Keratinocyte (primary cell): ENCODE measurements at regions not wholly inside any gene's neighbourhood (a gene's known extent, or its start where the extent isn't known, plus 50 kb on each side); places are given as distances from the start of the nearest gene placed in this dataset.

Source experiments
- DNase-seq: peaks from one replicate; pipeline ENCODE4 v3.0.0-alpha.2; 2011; ENCODE audit warnings: low read depth, missing footprints, low spot score
- FAIRE-seq: peaks from 2 replicates; lab custom pipeline; 2011; peaks lifted over from hg19 to GRCh38; lab: Jason Lieb, UNC
- H2AFZ ChIP-seq: 2 replicates; pipeline ENCODE4 v1.6.0; 2012; ENCODE audit warnings: low read length, control low read depth, inconsistent platforms; ENCODE audit not compliant: control insufficient read depth
- H3K27ac ChIP-seq: 2 replicates; pipeline ENCODE4 v1.5.1; 2011; ENCODE audit warnings: low read length; ENCODE audit not compliant: control insufficient read depth, insufficient read depth
- H3K27me3 ChIP-seq: 3 replicates; pipeline ENCODE4 v1.6.0; 2011; ENCODE audit warnings: low read length; ENCODE audit not compliant: control insufficient read depth, insufficient read depth; ENCODE audit errors: extremely low read depth
- H3K36me3 ChIP-seq, 2 experiments: 2 replicates in 1 of 2; 3 replicates in 1 of 2; pipeline ENCODE4 v1.5.1; 2011; ENCODE audit warnings: low read length in 2 of 2, mild to moderate bottlenecking in 1 of 2; ENCODE audit not compliant: control insufficient read depth in 2 of 2, insufficient read depth in 2 of 2; ENCODE audit errors: extremely low read depth in 1 of 2
- H3K4me1 ChIP-seq: 3 replicates; pipeline ENCODE4 v1.5.1; 2011; ENCODE audit warnings: low read length; ENCODE audit not compliant: control insufficient read depth, insufficient read depth; ENCODE audit errors: extremely low read depth
- H3K4me2 ChIP-seq: 3 replicates; pipeline ENCODE4 v1.6.0; 2011; ENCODE audit warnings: low read depth, low read length; ENCODE audit not compliant: control insufficient read depth, insufficient read depth; ENCODE audit errors: extremely low read depth
- H3K4me3 ChIP-seq, 3 experiments: fragments of 200-600 bp in 1 of 3; sonication (generic) in 1 of 3; 2 replicates in 2 of 3; 3 replicates in 1 of 3; pipeline ENCODE4 v1.5.1; 2011 to 2016; ENCODE audit warnings: low read length in 3 of 3, mild to moderate bottlenecking in 3 of 3, control low read depth in 2 of 3, inconsistent platforms in 1 of 3, low read depth in 1 of 3, mixed read lengths in 1 of 3, mixed run types in 1 of 3, moderate library complexity in 1 of 3; ENCODE audit not compliant: control insufficient read depth in 2 of 3, insufficient read depth in 2 of 3; ENCODE audit errors: extremely low read depth in 1 of 3
- H3K79me2 ChIP-seq: 2 replicates; pipeline ENCODE4 v1.6.0; 2012; ENCODE audit warnings: low read length; ENCODE audit not compliant: control insufficient read depth, insufficient read depth
- H3K9ac ChIP-seq: 3 replicates; pipeline ENCODE4 v1.6.0; 2011; ENCODE audit warnings: low read length; ENCODE audit not compliant: control insufficient read depth, insufficient read depth; ENCODE audit errors: extremely low read depth
- H3K9me1 ChIP-seq: 3 replicates; pipeline ENCODE4 v1.6.0; 2011; ENCODE audit warnings: low read length; ENCODE audit not compliant: control insufficient read depth, insufficient read depth; ENCODE audit errors: extremely low read depth
- H3K9me3 ChIP-seq: 2 replicates; pipeline ENCODE4 v1.5.1; 2012; ENCODE audit warnings: low read depth, low read length; ENCODE audit not compliant: control insufficient read depth
- H4K20me1 ChIP-seq: 3 replicates; pipeline ENCODE4 v1.6.0; 2011; ENCODE audit warnings: low read length; ENCODE audit not compliant: control insufficient read depth, insufficient read depth; ENCODE audit errors: extremely low read depth
- EZH2 ChIP-seq: IDR thresholded peaks from one replicate; pipeline ENCODE4 v1.6.1; 2012; ENCODE audit warnings: inconsistent platforms, mild to moderate bottlenecking, low read length, moderate library complexity
- dilution Hi-C: fragments of 300-500 bp; cut with MboI; formaldehyde crosslinking; loops from one replicate; pipeline ENCODE4 v1.7.0; 2020; ENCODE audit warnings: low sequenced_read_pairs; ENCODE audit not compliant: extremely low pct_ligation_motif_present
- TF ChIP-seq, protein P1 (sequence below), 3 experiments: IDR thresholded peaks in 1 of 3; conservative IDR thresholded peaks in 1 of 3; optimal IDR thresholded peaks in 1 of 3; 2 replicates in 2 of 3; 3 replicates in 1 of 3; pipeline versions ENCODE3 to v1.5.1; 2011; ENCODE audit warnings: low read length in 3 of 3, mild to moderate bottlenecking in 3 of 3, moderate library complexity in 2 of 3, control low read depth in 1 of 3, inconsistent platforms in 1 of 3; ENCODE audit not compliant: insufficient read depth in 2 of 3; ENCODE audit errors: extremely low read depth in 1 of 3

DNA sequence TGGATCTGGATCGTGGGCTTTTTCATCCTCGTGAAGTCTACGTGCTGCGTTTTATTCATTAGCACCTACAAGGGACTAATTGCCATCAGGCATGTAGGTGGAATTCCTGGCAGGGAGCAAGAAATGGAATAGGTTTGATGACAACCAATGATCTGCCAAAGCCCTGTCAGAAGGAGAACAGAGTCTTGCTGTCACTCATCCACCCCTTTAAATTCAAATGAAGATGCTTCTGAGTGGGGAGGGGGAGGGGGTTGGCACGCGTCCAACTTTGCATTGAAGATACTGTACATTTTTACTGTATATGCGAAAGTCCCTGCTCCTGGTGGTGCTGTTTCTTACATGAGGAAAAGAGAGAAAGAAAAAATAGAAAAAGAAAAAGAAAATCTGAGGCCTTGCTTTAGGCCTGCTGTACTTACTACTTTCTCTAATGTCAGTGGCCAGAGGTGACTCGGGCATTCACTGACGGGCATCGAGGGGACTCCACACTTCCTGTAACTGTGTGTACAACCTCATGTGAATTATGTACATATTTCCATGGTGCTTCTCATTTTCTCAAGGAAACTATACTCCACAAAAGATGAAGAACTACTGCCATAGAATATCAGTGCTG, 569.1 kb downstream of the INHBA start:
- Histone ChIP-seq H3K9me3 (no peaks in the 10 kb centered on the region), H3K9me1 (no peaks in the 10 kb centered on the region), H3K4me1 (peaks cover 12% of the 10 kb centered on the region), H3K27ac (peak overlapping the region; percentile 13), H2AFZ (no peak overlapping the region), H3K27me3 (no peaks in the 10 kb centered on the region), H3K4me3 (no peak overlapping the region), H3K4me2 (peak overlapping the region; percentile 11), H4K20me1 (no peaks in the 10 kb centered on the region), H3K9ac (no peak overlapping the region), H3K36me3 (no peaks in the 10 kb centered on the region), H3K79me2 (no peaks in the 10 kb centered on the region)
- no peak for FAIRE-seq
- TF ChIP-seq, protein P1, sequence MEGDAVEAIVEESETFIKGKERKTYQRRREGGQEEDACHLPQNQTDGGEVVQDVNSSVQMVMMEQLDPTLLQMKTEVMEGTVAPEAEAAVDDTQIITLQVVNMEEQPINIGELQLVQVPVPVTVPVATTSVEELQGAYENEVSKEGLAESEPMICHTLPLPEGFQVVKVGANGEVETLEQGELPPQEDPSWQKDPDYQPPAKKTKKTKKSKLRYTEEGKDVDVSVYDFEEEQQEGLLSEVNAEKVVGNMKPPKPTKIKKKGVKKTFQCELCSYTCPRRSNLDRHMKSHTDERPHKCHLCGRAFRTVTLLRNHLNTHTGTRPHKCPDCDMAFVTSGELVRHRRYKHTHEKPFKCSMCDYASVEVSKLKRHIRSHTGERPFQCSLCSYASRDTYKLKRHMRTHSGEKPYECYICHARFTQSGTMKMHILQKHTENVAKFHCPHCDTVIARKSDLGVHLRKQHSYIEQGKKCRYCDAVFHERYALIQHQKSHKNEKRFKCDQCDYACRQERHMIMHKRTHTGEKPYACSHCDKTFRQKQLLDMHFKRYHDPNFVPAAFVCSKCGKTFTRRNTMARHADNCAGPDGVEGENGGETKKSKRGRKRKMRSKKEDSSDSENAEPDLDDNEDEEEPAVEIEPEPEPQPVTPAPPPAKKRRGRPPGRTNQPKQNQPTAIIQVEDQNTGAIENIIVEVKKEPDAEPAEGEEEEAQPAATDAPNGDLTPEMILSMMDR (optimal IDR thresholded peaks at IDR 0.05 in 1 of 3, IDR thresholded peaks at IDR 0.05 in 1 of 3, conservative IDR thresholded peaks at IDR 0.05 in 1 of 3; ENCODE audit: extremely low read depth in 1 of 3, insufficient read depth in 2 of 3, low read length in 3 of 3): no peak
- no peak for TF ChIP-seq EZH2
- dilution Hi-C loops: no loop called here
- no peak for DNase-seq

DNA sequence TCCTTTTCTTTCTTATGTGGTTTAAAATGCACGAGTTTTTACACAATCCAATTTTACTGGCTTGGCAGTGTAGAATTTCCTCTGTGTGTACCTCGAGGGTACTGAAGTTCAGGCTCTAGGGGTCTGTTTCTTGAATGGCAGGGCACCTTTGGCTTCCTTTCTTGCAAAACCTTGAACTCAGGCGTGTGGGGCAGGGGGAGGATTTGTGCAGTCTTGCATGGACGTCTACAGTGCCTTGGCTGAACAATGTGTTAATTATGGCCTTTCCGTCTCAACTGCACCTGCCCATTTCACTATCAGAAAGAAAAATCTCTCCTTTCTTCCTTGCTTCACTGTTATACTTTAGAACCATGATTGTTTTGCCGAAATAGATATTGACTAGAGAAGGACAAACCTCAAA, 570.9 kb downstream of the INHBA start:
- DNase-seq (no peak), FAIRE-seq (no peak)
- TF ChIP-seq EZH2: no peak
- TF ChIP-seq, protein P1 (optimal IDR thresholded peaks at IDR 0.05 in 1 of 3, IDR thresholded peaks at IDR 0.05 in 1 of 3, conservative IDR thresholded peaks at IDR 0.05 in 1 of 3; ENCODE audit: extremely low read depth in 1 of 3, insufficient read depth in 2 of 3, low read length in 3 of 3): no peak
- Histone ChIP-seq H3K4me2 (no peak overlapping the region), H3K9ac (no peak overlapping the region), H3K9me3 (no peaks in the 10 kb centered on the region), H3K79me2 (no peaks in the 10 kb centered on the region), H3K27me3 (no peaks in the 10 kb centered on the region), H4K20me1 (no peaks in the 10 kb centered on the region), H3K27ac (no peak overlapping the region), H3K4me1 (peaks cover 12% of the 10 kb centered on the region), H2AFZ (no peak overlapping the region), H3K36me3 (no peaks in the 10 kb centered on the region), H3K9me1 (no peaks in the 10 kb centered on the region), H3K4me3 (no peak overlapping the region)
- dilution Hi-C loops: no loop called here
